NCI-H69 (cell line): ENCODE measurements at regions not wholly inside any gene's neighbourhood (a gene's known extent, or its start where the extent isn't known, plus 50 kb on each side); places are given as distances from the start of the nearest gene placed in this dataset.
A peak's percentile ranks its signal among the peaks of the same experiment; 100 is the strongest.
"Not testable (repeated sequence)": the region's sequence is repeated elsewhere in the genome, so short reads cannot be mapped to it uniquely, and the experiment has no call there.

Experiments used
- DNase-seq: peaks from one replicate; lab custom pipeline; 2025; lab: John Stamatoyannopoulos, UW

GRCh38 chr2:16750175-16750924 lies 84.7 kb upstream of the CYRIA start:
- no peak for DNase-seq

- DNase-seq: not testable (repeated sequence)
These were observed 83.1 kb upstream of the CYRIA start for GRCh38 chr2:16748511-16749266.

DNA sequence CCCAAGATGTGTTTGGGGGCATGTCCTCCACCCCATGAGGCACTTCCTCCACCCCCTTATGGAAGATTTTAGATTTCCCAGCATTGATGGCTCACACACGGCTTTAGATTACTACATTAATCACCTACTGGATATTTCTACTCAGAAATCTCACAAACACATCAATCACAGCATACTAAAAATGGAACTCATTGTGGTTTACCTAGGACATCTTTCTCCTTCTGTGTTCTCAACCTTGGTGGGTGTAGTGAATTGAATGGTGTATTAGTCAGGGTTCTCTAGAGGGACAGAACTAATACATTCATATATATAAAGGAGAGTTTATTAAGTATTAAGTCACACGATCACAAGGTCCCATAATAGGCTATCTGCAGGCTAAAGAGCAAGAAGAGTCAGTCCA lies 82.1 kb upstream of the CYRIA start:
- no peak for DNase-seq

GRCh38 chr2:16747257-16747656 lies 81.6 kb upstream of the CYRIA start:
- no peak for DNase-seq

DNA sequence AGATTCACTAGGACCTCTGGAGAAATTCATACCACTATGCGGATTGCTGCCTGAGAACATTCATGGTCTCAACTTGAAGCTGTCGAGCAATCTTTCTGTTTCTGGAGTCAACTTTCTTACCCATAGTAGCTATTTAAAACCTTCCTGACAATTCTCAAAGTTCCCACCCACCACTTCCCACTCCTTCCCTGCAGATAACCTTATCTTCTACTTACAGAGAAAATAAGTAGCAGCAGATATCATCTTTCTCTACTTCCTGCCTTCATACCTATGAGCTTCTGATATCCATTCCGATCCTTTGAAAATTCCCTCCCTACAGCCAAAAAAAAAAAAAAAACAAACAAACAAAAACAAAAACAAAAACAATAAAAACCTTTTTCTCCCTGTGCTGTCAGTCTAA lies 81.2 kb upstream of the CYRIA start:
- no peak for DNase-seq

GRCh38 chr2:16746329-16746728 lies 80.7 kb upstream of the CYRIA start:
- no peak for DNase-seq

- DNase-seq: no peak
These were observed 79.8 kb upstream of the CYRIA start for GRCh38 chr2:16745466-16745865.

DNA sequence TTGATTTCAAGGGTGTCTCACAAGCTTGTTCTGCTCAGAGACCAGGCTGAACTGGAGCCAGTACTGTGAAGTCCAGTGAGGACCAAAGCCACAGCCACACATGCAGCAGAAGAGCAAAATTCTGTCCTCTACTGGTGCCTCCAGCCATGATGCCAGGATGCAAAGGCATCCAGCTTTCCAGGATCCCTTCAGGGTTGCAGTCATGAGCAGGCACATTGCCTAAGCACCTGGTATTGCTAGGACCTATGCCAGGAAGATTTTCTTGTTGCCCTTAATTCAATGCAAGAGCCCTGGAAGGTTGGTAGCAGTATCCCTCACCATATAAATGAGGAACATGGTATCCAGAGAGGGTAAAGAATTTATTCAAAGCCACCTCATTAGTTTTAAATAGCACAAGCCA lies 78.9 kb upstream of the CYRIA start:
- no peak for DNase-seq

GRCh38 chr2:16742026-16742425 lies 76.4 kb upstream of the CYRIA start:
- DNase-seq: no peak

DNA sequence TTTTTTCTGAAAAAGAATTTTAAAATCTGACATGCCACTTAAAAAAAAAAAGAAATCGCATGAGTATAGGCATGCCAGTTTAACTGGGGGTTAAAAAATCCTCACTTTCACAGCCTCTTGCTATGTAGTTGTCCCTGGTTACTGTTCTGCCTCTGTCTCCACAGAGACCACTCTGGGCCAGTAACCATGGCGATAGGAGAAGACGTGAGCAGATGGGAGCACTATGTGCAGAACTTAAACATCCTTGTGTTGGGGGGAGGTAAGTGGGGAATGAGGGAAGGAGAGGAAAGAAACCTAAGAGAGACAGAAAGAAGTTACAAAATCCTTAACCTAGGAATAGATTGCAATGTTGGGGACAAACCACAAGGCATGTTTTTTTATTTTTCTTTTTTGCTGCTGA lies 75.9 kb upstream of the CYRIA start:
- peak; percentile 1 for DNase-seq

- no peak for DNase-seq
These were observed 74.3 kb upstream of the CYRIA start for GRCh38 chr2:16739778-16740581.

DNA sequence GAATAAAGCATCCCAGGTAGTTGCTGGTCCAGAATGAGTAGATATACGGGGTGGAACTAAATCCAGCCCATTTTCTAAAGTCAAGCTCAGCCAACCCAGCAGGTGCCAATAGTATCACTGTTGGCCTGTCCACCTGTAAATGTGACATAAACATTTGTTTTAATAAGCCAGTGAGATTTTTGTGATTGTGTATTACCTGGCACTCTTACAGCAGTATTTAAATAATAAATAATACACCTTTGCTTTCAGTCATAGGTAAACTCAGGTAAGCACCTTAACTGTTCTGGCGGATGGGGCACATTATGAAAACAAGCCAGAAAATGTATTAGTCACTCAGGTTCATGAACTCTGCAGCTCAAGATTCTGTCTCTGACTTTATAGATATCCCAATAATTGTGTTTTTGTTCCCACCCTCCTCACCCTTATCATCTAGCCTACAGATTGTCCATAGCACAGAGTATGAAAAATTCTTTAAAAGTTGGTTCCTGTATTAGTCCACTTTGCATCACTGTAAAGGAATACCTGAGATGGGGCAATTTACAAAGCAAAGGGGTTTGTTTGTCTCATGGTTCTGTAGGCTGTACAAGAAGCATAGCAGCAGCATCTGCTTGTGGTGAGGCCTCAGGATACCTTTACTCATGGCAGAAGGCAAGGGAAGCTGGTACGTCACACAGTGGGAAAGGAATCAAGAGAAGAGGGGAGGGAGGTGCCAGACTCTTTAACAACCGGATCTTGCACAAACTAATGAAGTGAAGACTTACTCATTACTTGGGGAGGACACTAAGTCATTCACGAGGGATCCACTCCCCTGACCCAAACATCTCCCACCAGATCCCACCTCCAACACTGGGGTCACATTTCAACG lies 73.0 kb upstream of the CYRIA start:
- DNase-seq: no peak

- DNase-seq: no peak
These were observed 72.2 kb upstream of the CYRIA start for GRCh38 chr2:16737812-16738211.

- DNase-seq: no peak
These were observed 71.0 kb upstream of the CYRIA start for GRCh38 chr2:16736633-16737032.

- no peak for DNase-seq
These were observed 63.7 kb upstream of the CYRIA start for GRCh38 chr2:16729335-16729734.

DNA sequence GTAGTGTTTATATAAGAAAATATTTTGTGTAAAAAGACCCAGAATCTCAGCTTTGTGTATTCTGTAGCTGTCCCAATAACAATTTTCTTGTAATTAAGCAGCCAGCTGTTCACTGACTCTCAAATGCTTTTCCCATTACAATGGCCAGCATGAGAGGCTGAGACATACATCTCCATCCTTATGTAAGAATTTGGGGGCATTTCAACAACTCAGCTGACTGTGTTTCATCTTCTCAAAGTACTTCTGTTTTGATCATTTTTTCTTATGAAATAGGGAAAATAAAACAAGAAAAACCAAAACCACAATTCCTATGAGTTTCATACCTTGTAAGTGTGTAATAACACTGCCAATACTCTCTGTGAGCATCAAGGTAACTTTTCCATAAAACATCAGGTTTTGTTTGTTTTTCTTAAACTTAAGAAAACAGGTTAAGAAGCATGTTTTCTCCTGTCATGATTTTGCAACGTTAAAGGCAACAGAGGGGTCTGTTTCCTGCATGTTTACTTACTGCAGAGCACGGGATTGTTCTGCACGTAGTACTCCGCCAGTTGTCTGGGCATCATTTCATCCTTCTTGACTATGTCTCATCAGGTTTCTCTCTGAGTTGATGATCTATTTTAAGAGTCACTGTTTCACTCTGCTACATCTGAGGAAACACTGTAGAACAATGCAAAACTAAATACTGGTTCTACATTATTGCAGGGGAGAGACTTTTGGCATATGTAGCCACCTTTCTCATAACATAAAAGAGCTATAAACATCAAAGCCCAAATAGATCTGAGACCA lies 62.9 kb upstream of the CYRIA start:
- no peak for DNase-seq

DNA sequence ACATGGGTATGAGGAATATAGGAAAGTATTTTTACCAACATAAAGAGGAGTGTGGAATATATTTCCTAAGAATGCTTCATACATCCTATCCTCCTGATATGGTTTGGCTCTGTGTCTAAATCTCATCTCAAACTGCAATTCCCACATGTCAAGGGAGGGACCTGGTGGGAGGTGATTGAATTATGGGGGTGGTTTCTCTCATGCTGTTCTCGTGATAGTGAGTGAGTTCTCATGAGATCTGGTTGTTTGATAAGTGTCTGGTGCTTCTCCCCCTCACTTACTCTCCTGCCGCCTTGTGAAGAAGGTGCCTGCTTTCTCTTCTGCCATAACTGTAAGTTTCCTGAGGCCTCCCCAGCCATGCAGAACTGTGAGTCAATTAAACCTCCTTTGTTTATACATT lies 62.2 kb upstream of the CYRIA start:
- not testable (repeated sequence) for DNase-seq

GRCh38 chr2:16727256-16727655 lies 61.6 kb upstream of the CYRIA start:
- no peak for DNase-seq

- no peak for DNase-seq
These were observed 60.9 kb upstream of the CYRIA start for GRCh38 chr2:16726577-16726976.

- no peak for DNase-seq
These were observed 60.5 kb upstream of the CYRIA start for GRCh38 chr2:16726147-16726546.

DNA sequence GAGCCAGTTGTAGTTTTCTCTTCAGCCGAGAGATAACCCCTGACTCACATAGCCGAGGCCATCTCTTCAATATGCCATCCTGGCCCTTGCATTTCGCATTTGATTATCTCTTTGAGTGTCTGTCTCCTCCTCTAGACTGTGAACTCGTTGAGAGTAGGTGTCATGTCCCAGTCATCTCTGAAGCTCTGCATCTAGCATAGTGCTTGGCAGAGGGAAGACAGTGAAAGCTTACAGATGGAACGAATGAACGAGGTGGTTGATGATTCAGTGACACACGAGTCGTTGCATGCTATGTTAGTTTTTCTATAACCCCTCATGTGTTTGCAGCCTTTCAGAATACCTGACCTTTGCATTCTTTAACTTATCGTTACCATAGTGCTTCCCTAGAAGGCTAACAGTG lies 59.9 kb upstream of the CYRIA start:
- no peak for DNase-seq
